LNCAP (cell line): ENCODE measurements at regions not wholly inside any gene's neighbourhood (a gene's known extent, or its start where the extent isn't known, plus 50 kb on each side); places are given as distances from the start of the nearest gene placed in this dataset.

Experiments
- CTCF ChIP-seq: fragments of 450-650 bp; IDR thresholded peaks from 2 replicates; pipeline ENCODE4 v1.5.1; 2017; ENCODE audit warnings: mild to moderate bottlenecking

GRCh38 chr17:71071837-71072236, 902.5 kb downstream of the KCNJ2 start:
- no peak for TF ChIP-seq CTCF

- no peak for TF ChIP-seq CTCF
Observed at GRCh38 chr17:71080937-71081336, 911.6 kb downstream of the KCNJ2 start.

- TF ChIP-seq CTCF: no peak
Observed at GRCh38 chr17:71081666-71082065, 912.3 kb downstream of the KCNJ2 start.

- TF ChIP-seq CTCF: peak; percentile 65
Observed at GRCh38 chr17:71084219-71084618, 914.9 kb downstream of the KCNJ2 start.

- TF ChIP-seq CTCF: no peak
Observed at GRCh38 chr17:71084838-71085237, 915.5 kb downstream of the KCNJ2 start.

- TF ChIP-seq CTCF: peak; percentile 77
Observed at GRCh38 chr17:71085238-71086033, 916.1 kb downstream of the KCNJ2 start.

GRCh38 chr17:71089431-71089830, 920.1 kb downstream of the KCNJ2 start:
- TF ChIP-seq CTCF: no peak

- TF ChIP-seq CTCF: no peak
Observed at GRCh38 chr17:71098071-71098470, 928.7 kb downstream of the KCNJ2 start.
